ENCODE measurements at regions not wholly inside any gene's neighbourhood (a gene's known extent, or its start where the extent isn't known, plus 50 kb on each side); places are given as distances from the start of the nearest gene placed in this dataset.

GRCh38 chr20:50260479-50261221 is 70.0 kb downstream of the CEBPB start:
- TF ChIP-seq CTCF (conservative IDR thresholded peaks at IDR 0.05) (no peak), EZH2 (IDR thresholded peaks at IDR 0.05; ENCODE audit: low read depth) (no peak)

Measured in PC-9 (cell line).